ENCODE measurements at regions not wholly inside any gene's neighbourhood (a gene's known extent, or its start where the extent isn't known, plus 50 kb on each side); places are given as distances from the start of the nearest gene placed in this dataset.

DNA sequence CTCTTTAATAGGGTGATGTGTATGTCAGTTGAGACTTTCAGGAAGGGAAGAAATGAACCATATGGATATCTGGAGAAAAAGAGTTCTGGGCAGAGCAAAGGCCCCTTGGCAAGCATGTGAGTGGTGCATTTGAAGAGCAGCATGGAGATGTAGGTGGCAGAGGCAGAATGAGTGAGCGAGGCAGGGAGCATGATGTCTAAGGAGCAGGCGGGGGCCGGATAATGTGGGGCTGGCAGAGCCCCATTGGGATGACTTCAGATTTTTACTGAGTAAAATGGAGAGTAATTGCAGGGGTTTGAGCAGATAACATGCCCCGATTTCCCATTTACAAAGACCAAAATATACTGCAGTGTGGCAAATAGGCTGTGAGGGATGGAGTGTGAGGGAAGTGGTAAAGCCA is 52.9 kb upstream of the PLCL2 start:
- H3F3A ChIP-seq (replicated peaks; ENCODE audit: low read depth), result no peaks in the 10 kb centered on the region
- no peaks in the 10 kb centered on the region for H4K20me1 ChIP-seq (replicated peaks; ENCODE audit: insufficient read depth)
- H3K36me3 ChIP-seq (ENCODE audit: insufficient read depth), result no peaks in the 10 kb centered on the region
- ATAC-seq, result no peak
- H3K79me2 ChIP-seq (replicated peaks; ENCODE audit: insufficient read depth), result no peaks in the 10 kb centered on the region
- H3K4me2 ChIP-seq, result no peak overlapping the region
- peaks cover 10% of the 10 kb centered on the region; the same call in 1 of the 2 replicates for H3K9me2 ChIP-seq (ENCODE audit: insufficient read depth)
- H3K4me1 Mint-ChIP-seq, result peaks cover 8% of the 10 kb centered on the region; the same call in 2 of the 3 replicates
- H3K4me3 Mint-ChIP-seq, result no peak overlapping the region
- DNase-seq (ENCODE audit: low spot score), result no peak
- no peak overlapping the region for H3K27ac Mint-ChIP-seq
- H3K4me3 ChIP-seq, result no peak overlapping the region
- peaks cover 5% of the 10 kb centered on the region; the same call in 1 of the 2 replicates for H3K4me1 ChIP-seq (ENCODE audit: insufficient read depth)
- TF ChIP-seq NANOG (IDR thresholded peaks at IDR 0.05; ENCODE audit: borderline replicate concordance) (no peak), JUNB (IDR thresholded peaks at IDR 0.05; ENCODE audit: unreplicated experiment) (no peak), POLR2AphosphoS5 (IDR thresholded peaks at IDR 0.05; ENCODE audit: low read depth) (no peak), EZH2 (IDR thresholded peaks at IDR 0.05; ENCODE audit: low read depth, unreplicated experiment) (no peak), ZNF331 (CRISPR knock-in tag; IDR thresholded peaks at IDR 0.05; ENCODE audit: low read depth) (no peak)
- TF ChIP-seq, protein P1, sequence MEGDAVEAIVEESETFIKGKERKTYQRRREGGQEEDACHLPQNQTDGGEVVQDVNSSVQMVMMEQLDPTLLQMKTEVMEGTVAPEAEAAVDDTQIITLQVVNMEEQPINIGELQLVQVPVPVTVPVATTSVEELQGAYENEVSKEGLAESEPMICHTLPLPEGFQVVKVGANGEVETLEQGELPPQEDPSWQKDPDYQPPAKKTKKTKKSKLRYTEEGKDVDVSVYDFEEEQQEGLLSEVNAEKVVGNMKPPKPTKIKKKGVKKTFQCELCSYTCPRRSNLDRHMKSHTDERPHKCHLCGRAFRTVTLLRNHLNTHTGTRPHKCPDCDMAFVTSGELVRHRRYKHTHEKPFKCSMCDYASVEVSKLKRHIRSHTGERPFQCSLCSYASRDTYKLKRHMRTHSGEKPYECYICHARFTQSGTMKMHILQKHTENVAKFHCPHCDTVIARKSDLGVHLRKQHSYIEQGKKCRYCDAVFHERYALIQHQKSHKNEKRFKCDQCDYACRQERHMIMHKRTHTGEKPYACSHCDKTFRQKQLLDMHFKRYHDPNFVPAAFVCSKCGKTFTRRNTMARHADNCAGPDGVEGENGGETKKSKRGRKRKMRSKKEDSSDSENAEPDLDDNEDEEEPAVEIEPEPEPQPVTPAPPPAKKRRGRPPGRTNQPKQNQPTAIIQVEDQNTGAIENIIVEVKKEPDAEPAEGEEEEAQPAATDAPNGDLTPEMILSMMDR (conservative IDR thresholded peaks at IDR 0.05; ENCODE audit: low read depth in 2 of 2), result no peak
- no peaks in the 10 kb centered on the region for H3K9me3 Mint-ChIP-seq
- H2AFZ ChIP-seq, result peak overlapping the region; percentile 49
- no peak overlapping the region for H3K27ac ChIP-seq (ENCODE audit: low read depth)
- H3K36me3 Mint-ChIP-seq (ENCODE audit: low read depth), result no peaks in the 10 kb centered on the region
- H3K27me3 ChIP-seq (ENCODE audit: insufficient read depth), result no peaks in the 10 kb centered on the region
- H3K27me3 Mint-ChIP-seq (ENCODE audit: insufficient read depth, low read depth, poor library complexity), result no peaks in the 10 kb centered on the region

DNA sequence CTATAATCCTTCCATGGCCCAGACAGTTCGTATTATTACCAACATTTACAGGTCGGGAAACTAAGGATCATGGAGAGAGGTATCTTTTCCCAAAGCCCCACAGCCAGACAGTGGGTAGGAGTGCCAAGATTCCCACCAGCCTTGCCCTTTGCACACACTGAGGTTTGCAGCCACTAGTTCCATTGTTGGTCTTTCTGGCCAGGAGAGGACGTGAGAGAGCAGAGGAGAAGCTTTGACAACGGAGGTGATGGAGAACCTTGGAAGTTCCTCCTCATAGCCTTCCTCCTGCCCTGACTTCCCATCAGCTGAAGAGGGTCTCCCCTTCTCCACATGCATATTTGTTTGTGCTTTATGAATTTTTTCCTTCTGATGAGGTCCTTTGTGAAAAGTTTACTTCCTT is 50.5 kb upstream of the PLCL2 start:
- Mint-ChIP-seq H3K4me1 (peaks cover 23% of the 10 kb centered on the region), H3K36me3 (ENCODE audit: low read depth) (no peaks in the 10 kb centered on the region), H3K9me3 (no peaks in the 10 kb centered on the region), H3K27me3 (ENCODE audit: insufficient read depth, low read depth, poor library complexity) (no peaks in the 10 kb centered on the region), H3K27ac (no peak overlapping the region), H3K4me3 (no peak overlapping the region)
- Histone ChIP-seq H2AFZ (0 out of 2 replicates have a peak overlapping the region, but pooled peaks have one; percentile 9), H4K20me1 (replicated peaks; ENCODE audit: insufficient read depth) (no peaks in the 10 kb centered on the region), H3K79me2 (replicated peaks; ENCODE audit: insufficient read depth) (no peaks in the 10 kb centered on the region), H3K27ac (ENCODE audit: low read depth) (no peak overlapping the region), H3K9me2 (ENCODE audit: insufficient read depth) (peaks cover 10% of the 10 kb centered on the region; the same call in 1 of the 2 replicates), H3F3A (replicated peaks; ENCODE audit: low read depth) (no peaks in the 10 kb centered on the region), H3K27me3 (ENCODE audit: insufficient read depth) (no peaks in the 10 kb centered on the region), H3K4me1 (ENCODE audit: insufficient read depth) (peaks cover 18% of the 10 kb centered on the region), H3K36me3 (ENCODE audit: insufficient read depth) (no peaks in the 10 kb centered on the region), H3K4me2 (no peak overlapping the region), H3K4me3 (no peak overlapping the region)
- TF ChIP-seq, protein P1 (conservative IDR thresholded peaks at IDR 0.05; ENCODE audit: low read depth in 2 of 2), result peak in 1 of 2 experiments; percentile 48; a peak in 2 of 4 replicates
- TF ChIP-seq JUNB (IDR thresholded peaks at IDR 0.05; ENCODE audit: unreplicated experiment), result no peak
- ATAC-seq, result no peak
- no peak for DNase-seq (ENCODE audit: low spot score)

Measured in GM23338 (cell line).